GM18520 (cell line): ENCODE measurements at regions not wholly inside any gene's neighbourhood (a gene's known extent, or its start where the extent isn't known, plus 50 kb on each side); places are given as distances from the start of the nearest gene placed in this dataset.
"Not testable (repeated sequence)": the region's sequence is repeated elsewhere in the genome, so short reads cannot be mapped to it uniquely, and the experiment has no call there.

Experiments
- ATAC-seq: cut with Tn5 transposase; IDR thresholded peaks from one replicate; pipeline ENCODE4 v1.9.1; 2021; ENCODE audit not compliant: unreplicated experiment

DNA sequence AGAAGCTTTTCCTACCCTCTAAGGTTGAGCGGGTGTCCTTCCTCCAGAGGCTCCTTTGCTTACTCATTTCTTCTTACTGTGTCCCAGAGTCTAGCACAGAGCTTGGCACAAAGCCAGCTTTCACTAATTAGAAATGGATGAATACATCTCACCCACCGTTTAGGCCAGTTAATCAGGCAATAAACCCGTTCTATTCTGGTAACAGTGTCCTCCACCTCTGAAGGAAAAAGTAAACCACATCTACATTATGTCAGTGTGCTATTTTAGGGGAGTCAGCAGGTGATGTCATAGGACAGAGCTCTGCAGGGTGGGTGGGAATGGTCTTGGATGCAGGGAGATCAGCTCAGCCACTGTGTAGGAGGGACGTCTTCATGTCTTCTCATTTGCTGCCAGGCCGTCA is 109.2 kb downstream of the OSTF1 start:
- ATAC-seq: no peak

DNA sequence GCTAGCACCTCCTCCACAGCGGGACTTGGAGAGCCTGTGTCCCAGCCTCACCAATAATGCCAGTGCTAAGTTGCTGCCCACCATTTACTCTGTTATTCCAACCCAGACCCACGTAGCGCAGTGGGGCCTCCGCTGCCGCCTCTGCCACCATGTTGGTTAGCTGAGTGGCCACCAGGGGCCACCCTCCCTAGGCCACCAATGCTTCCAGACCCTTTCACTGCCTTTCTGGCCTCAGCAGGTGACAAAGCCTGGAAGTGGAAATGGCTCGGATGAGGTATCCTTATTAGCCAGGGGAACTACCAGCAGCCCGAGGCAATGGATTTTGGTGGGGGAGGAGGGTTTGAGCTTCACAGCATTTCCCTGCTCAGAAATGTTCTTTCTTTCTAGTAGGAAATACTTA is 110.1 kb downstream of the OSTF1 start:
- no peak for ATAC-seq

DNA sequence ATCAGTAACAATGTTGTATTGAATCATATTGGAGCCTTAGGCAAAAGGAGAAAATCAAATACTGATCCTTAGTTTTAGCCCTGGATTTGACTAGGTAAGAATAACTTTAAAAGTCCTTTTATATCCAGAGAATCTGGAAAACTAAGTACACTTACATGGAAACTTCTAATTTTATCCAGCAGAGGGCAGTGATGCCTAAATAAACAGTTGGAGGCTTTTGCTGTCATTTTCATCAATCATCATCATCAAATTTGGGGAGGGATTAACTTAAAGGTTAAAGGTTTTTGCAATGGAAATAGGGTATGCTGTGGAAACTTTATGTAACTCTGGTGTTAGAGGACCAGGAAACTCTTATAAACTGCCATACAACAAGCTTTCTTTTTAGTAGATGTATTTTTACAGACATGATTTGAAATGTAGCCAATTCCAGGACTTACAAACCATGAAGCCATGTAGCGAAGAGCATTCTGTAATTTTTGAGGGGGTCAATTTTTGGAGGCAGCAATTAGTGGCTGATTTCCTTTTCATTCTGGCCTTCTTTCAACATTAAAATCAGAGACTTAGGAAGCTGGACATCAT is 112.7 kb downstream of the OSTF1 start:
- ATAC-seq: no peak

DNA sequence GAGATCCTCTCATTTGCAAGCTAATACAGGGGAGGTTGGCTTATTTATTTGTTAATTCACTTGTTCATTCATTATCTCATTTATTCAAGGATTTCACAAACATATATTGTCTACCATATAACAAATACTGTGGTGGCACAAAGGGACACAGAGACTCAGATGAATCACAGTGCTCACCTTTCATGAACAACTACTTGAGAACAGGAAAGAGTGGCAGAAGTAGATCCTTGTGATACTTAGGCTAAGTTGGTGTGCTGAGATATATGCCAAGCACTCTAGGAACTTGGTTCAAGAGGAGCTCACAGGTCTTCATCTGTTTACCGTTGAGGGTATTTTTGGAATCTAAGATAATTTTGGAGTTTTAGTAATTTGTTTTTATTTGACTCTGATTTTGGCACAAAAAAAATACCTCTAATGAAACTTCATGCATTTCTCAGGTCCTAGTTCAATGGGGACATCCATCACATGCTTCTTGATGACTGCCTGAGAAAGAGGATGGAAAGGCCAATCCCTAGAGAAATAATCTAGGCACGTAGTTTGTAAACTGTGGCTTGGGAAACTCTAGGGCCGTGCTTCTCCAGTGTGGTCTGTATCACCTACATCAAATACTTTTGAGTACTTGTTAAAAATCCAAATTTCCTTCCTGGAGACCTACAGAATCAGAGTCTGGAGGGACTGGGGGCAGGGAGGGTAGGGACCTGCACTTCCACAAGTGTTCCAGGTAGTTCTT is 113.3 kb downstream of the OSTF1 start:
- ATAC-seq: no peak

DNA sequence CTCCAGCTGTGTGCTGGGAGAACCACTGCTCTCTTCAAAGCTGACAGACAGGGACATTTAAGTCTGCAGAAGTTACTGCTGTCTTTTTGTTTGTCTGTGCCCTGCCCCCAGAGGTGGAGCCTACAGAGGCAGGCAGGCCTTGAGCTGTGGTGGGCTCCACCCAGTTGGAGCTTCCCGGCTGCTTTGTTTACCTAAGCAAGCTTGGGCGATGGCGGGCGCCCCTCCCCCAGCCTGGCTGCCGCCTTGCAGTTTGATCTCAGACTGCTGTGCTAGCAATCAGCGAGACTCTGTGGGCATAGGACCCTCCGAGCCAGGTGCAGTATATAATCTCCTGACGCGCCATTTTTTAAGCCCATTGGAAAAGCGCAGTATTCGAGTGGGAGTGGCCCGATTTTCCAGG is 119.7 kb downstream of the OSTF1 start:
- not testable (repeated sequence) for ATAC-seq

DNA sequence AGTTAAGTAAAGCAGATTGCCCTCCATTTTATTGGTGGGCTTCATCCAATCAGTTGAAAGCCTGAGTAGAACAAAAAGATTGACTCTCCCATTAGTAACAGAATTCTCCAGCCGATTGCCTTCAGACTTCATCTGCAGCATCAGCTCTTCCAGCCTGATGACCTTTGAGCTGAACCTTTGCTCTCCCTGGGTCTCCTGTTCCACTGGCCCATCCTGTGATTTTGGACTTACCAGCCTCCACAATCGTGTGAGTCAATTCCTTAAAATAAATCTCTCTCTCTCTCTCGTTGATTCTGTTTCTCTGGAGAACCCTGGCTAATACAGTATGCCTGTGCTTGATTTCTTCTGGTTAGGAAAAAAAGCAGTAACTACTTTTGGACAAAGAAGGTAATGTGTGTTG is 121.9 kb downstream of the OSTF1 start:
- no peak for ATAC-seq

DNA sequence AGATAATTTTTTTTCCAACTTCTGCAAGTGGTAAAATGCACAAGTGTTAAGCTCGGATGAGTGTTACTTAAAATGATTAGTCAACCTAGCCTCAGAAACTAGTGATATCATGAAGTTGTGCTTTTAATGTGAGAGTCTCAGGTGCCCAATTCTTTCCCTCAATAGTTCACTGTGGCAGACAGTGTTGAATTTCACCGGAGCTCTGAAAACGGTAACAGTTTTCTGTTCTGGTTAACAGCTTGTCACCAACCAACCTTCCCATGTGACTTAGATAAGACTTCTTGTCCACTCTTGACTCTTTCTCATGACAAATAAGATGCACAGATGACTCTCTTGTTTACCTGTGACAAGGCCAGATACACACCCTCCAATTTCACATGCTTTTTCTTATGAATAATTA is 125.5 kb downstream of the OSTF1 start:
- ATAC-seq: no peak

DNA sequence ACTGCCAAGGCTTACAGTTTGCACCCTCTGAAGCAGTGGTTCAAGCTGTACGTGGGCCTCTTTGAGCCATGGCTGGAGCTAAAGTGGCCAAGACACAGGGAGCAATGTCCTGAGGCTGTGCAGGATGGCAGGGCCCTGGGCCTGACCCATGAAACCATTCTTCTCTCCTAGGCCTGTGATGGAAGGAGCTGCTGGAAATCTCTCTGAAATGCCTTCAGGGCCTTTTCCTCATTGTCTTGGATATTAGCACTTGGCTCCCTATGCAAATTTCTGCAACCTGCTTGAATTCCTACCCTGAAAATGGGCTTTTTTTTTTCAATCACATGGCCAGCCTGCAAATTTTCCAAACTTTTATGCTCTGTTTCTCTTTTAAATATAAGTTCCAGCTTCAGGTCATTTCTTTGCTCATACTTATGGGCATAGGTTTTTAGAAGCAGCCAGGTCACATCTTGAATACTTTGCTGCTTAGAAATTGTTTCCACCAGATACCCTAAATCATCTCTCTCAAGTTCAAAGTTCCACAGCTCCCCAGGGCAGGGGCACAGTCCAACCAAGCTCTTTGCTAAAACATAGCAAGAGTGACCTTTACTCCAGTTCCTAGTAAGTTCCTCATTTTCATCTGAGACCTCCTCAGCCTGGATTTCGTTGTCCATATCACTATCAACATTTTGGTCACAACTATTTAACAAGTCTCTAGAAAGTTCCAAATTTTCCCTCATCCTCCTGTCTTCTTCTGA is 138.3 kb downstream of the OSTF1 start:
- no peak for ATAC-seq

DNA sequence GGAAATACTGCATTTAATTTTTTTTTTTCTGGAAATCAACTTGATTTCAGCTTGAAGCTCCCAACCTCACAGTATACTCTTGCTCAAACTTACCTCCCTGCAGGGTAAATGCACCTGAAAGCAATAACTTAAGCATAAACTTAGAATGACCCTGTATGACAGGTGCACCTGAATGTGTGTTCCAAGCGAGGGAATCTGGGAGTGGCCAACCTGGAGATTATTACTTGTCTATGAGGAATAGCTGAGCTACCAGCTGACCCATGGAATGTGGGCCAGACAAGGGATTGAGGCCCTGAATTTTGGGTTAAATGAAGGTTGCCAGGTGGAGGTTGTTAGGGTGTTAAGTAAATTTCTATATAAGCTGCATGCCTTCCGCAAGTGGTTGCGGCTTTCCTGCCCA is 140.6 kb downstream of the OSTF1 start:
- no peak for ATAC-seq

DNA sequence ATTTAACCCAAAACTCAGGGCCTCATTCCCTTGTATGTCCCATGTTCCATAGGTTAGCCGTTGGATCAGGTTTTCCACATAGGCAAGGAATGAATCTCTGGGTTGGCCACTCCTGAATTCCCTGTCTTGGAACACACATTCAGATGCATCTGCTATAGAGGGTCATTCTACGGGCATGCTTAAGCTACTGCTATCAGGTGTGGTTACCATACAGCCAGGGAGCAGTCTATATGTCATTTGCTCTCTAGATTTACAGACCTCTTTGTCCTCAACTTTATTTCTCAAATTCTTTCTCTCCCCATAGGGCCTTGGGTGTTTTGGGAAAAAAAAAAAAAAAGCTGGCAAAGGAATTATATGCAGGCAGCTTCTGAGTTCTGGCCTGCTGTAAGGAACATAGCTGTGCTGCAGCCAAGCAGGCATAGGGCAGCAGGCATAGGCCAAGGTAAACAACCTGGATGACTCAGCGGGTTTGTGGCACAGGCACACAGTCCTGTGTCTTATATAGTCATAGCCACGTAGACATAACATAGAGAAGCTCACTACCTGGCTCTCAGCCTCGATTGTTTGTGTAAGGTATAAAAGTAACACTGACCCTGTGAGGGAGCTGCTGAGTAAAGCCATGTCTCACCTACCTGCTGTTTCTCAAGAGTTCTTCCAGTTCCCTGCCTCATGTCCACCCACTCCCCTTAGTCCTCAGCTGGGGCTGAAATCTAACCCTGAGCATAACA is 141.5 kb downstream of the OSTF1 start:
- no peak for ATAC-seq

DNA sequence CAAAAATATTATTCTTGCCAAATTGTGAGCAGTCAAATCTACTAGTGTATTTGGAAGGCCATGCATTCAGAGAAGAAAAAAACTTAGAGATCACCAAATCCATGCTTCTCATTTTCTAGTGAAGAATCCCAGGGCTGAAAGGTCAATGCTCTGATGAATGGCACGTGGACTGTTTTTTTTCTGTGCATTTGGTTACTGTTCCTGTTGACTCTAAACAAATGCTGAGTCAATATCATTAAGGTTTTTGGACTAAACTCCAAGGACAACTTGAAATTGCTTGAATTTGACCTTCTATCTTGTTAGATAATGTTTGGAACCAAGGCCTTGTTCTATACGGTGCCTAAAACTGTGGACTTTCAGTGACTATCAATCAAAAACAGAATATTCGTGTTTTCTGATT is 142.2 kb downstream of the OSTF1 start:
- no peak for ATAC-seq

DNA sequence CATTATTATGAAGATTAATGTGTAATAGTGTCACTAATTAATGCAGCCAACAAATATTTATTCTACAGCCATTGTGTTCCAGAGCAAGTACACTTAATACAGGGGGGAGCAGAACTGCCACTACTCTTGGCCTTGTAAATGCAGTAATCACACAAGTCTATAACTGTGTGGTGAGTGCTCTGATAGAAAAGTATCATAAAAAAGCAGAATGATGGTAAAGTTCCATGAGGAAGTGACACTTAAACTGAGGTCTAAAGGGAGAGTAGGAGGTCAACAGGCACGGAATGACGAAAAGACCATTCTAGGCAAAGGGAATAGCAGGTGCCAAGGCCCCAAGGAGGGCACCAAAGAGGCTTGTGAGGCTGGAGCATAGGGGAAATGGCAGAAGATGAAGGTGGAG is 142.9 kb downstream of the OSTF1 start:
- no peak for ATAC-seq

DNA sequence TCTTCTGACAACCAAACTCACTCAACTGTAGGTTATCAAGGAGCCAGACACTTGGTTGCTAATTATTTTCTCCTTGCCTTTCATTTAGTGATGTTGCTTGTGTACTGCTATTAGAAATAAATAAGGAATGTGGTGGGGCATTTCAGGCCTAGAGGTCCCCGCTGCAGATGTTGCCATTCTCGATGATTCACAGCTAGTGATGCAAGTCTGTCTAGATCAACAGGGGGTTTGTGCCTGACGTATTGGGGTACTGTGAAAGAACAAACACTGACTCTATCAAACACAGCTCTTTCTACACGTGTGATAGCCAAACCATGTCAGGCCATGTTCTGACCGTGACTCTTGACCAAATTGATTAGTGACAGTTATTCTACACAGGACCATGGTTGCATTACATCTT is 144.7 kb downstream of the OSTF1 start:
- no peak for ATAC-seq

DNA sequence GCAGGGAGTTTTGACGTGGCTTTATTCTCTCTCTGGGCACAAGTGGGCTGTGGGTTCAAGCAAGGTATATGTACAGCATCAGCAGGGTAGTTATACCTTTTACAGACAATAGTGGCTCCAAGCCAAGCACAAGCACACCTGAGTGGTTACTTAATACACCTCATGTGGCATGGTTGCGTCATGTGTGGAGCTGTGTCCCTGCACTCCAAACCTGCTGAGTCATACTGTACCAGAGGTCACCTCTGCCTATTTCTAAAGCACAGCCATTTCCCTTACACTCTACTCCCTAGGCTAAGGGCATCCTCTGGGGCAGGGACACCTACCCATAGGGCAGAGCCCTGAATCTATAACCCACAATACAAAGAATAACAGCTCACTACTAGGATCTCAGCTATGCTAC is 147.3 kb downstream of the OSTF1 start:
- no peak for ATAC-seq

DNA sequence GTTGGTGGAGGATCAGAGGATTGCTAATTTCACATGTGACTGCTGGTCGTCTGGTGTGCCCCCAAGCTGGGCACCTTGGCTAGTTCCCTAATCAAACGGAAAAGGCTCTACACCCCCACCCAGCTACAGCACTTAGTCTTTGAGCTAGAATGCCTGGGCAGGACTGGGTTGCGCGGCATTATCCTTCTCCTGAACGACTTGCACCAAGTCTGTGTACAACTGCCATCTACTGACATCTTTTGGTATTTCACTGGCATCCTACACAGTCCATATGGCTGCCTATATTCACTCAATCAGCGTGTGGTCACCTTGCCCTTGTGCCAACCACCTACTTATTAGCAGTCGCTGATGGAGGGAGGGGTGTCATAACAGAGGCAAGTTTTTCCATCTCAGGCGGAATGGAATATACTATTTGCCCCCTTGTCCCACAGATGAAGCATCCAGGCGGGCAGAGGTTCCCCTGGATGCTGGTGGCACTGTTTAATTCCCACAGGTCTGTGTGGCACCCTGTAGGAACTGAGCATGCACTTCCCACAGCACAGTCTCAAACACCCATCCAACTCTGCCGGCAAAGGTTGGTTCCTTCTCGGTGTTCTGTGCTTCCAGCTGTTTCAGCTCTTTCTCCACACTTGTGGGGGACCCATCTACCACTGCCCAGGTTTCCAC is 150.1 kb downstream of the OSTF1 start:
- ATAC-seq: peak; percentile 86

DNA sequence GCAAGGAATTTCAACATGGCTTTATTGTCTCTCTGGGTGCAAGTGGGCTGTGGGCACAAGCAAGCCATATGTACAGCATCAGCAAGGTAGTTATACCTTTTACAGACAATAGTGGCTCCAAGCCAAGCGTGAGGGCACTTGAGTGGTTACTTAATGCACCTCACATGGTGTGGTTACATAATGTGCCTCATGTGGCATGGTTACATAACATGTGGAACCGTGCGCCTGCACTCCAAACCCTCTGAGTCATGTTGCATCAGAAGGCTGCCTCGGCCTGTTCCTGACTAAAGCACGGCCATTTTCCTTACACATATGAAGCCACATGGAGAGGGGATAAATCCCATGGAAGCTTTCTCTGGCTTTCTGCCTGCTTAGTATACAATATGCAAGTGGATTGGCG is 150.9 kb downstream of the OSTF1 start:
- ATAC-seq: no peak

DNA sequence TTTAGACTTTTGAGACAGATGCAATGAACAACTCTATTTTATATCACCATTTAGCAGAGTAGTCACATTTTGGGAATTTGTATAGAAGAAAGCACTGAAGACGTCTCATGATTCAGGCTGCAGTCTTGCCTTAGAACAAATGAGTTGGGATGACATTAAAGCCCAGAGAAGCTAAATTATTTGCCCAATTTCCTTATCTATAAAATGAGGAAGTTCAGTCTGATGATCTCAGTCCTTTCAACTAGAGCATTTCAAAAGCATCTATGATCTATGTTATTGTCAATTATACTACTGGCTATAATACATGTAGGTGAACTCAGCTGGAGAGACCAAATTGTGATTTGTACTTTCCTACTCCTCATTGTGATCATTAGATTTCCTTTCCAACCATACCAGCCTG is 154.1 kb downstream of the OSTF1 start:
- no peak for ATAC-seq

DNA sequence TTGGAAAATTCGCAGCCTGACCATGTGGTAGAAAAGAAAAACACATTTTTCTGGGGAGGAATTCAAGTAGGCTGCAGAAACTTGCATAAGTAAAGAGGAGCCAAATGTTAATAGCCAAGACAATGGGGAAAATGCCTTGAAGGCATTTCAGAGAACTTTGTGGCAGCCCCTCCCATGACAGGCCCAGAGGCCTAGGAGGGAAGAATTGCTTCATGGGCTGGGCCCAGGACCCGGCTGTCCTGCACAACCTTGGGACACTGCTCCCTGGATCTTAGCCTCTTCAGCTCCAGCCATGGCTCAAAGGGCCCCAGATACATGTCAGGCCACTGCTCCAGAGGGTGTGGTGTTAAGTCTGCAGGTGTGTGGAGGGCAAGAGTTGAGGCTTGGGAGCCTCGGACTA is 158.6 kb downstream of the OSTF1 start:
- ATAC-seq: no peak

DNA sequence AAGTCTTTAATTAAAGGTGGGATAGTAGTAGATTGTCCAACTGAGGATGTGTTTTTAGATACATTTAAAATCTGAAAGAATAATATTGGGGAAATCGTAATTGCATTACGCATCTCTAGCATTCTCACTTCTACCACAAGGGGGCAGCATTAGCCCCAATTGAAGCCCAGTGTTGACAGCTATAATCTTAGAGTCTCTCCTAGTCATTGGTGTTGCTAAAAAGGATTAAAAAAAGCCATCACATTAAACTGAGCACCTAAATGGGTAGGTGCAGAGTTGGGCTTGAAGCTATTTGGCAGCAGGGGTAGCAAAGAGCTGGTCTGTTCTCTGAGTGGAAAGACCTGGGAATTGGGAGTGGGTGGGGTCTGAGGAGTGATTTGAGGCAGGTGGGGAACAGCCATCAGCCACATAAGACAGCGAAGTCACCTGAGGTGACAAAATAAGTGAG is 177.2 kb downstream of the OSTF1 start:
- no peak for ATAC-seq

DNA sequence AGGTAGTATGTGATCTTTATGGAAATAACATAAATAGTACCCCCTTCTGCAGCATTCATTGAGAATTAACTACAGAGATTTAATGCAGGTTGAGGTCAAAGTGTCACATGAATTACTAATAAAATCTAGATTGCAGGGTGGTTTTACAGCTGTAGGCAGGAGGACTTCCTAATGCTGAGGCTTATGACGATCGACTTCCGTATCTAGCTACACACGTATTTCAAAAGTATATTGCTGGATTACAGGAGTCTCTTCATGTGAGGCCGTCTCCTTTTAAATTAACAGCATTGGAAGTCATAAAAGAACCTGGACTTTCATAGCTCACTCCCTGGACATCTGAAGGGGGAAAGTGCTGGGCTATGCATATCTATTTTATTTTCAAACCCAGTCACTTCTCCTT is 180.9 kb downstream of the OSTF1 start:
- no peak for ATAC-seq

DNA sequence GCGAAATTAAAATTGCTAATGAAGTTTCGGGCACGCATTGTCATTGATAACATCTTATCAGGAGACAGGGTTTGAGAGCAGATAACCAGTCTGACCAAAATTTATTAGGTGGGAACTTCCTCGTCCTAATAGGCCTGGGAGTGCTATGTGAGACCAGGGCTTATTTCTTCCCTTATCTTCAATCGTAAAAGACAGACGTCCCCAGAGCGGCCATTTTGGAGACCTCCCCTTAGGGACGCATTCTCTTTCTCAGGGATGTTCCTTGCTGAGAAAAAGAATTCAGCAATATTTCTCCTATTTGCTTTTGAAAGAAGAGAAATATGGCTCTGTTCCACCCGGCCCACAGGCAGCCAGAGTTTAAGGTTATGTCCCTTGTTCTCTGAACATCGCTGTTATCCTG is 184.7 kb downstream of the OSTF1 start:
- ATAC-seq: not testable (repeated sequence)
